H9 (cell line): ENCODE measurements at regions not wholly inside any gene's neighbourhood (a gene's known extent, or its start where the extent isn't known, plus 50 kb on each side); places are given as distances from the start of the nearest gene placed in this dataset.

ENCODE experiments used
- DNase-seq: peaks from one replicate; pipeline ENCODE4 v3.0.0-alpha.2; 2017
- H2AFZ ChIP-seq: one replicate; pipeline ENCODE4 v1.6.1; 2013; ENCODE audit warnings: mild to moderate bottlenecking, low read length, control low read depth, moderate library complexity
- H2AK5ac ChIP-seq: 2 replicates; pipeline ENCODE4 v1.6.1; 2013; ENCODE audit warnings: low read length, control low read depth, mixed read lengths; ENCODE audit not compliant: insufficient read length
- H2BK120ac ChIP-seq: one replicate; pipeline ENCODE4 v1.6.1; 2013; ENCODE audit warnings: low read depth, mild to moderate bottlenecking, low read length, control low read depth, inconsistent platforms; ENCODE audit not compliant: poor library complexity, severe bottlenecking
- H2BK12ac ChIP-seq: 2 replicates; pipeline ENCODE4 v1.6.1; 2013; ENCODE audit warnings: low read length, control low read depth, mixed read lengths, low read depth; ENCODE audit not compliant: insufficient read length
- H2BK15ac ChIP-seq: 2 replicates; pipeline ENCODE4 v1.6.1; 2013; ENCODE audit warnings: low read depth, low read length, control low read depth
- H2BK20ac ChIP-seq: one replicate; pipeline ENCODE4 v1.6.1; 2013; ENCODE audit warnings: low read depth, mild to moderate bottlenecking, low read length, control low read depth, inconsistent platforms; ENCODE audit not compliant: poor library complexity, severe bottlenecking
- H2BK5ac ChIP-seq: 2 replicates; pipeline ENCODE4 v1.6.1; 2013; ENCODE audit warnings: low read length, control low read depth, mixed read lengths; ENCODE audit not compliant: insufficient read length
- H3K14ac ChIP-seq: 2 replicates; pipeline ENCODE4 v1.6.1; 2013; ENCODE audit warnings: low read length, control low read depth; ENCODE audit not compliant: insufficient read depth
- H3K18ac ChIP-seq: 2 replicates; pipeline ENCODE4 v1.6.1; 2013; ENCODE audit warnings: low read depth, mild to moderate bottlenecking, mixed read lengths, low read length, control low read depth; ENCODE audit not compliant: insufficient read length
- H3K23ac ChIP-seq: 2 replicates; pipeline ENCODE4 v1.6.1; 2013; ENCODE audit warnings: low read length, control low read depth, mixed read lengths, low read depth; ENCODE audit not compliant: insufficient read length
- H3K23me2 ChIP-seq: 2 replicates; pipeline ENCODE4 v1.6.1; 2013; ENCODE audit warnings: low read depth, mild to moderate bottlenecking, mixed read lengths, low read length, control low read depth; ENCODE audit not compliant: insufficient read length, poor library complexity, severe bottlenecking
- H3K27ac ChIP-seq: 2 replicates; pipeline ENCODE4 v1.5.1; 2013; ENCODE audit warnings: low read length, control low read depth, mixed read lengths, low read depth; ENCODE audit not compliant: insufficient read length
- H3K27me3 ChIP-seq: 2 replicates; pipeline ENCODE4 v1.6.1; 2013; ENCODE audit warnings: low read length, control low read depth, inconsistent platforms; ENCODE audit not compliant: insufficient read depth
- H3K4ac ChIP-seq: 2 replicates; pipeline ENCODE4 v1.6.1; 2013; ENCODE audit warnings: low read depth, mild to moderate bottlenecking, control low read depth, inconsistent platforms, low read length, moderate library complexity
- H3K4me1 ChIP-seq: 2 replicates; pipeline ENCODE4 v1.6.1; 2013; ENCODE audit warnings: low read length, control low read depth, inconsistent platforms; ENCODE audit not compliant: insufficient read depth
- H3K4me2 ChIP-seq: 2 replicates; pipeline ENCODE4 v1.6.1; 2013; ENCODE audit warnings: low read length, control low read depth, mixed read lengths; ENCODE audit not compliant: insufficient read length, insufficient read depth
- H3K56ac ChIP-seq: 2 replicates; pipeline ENCODE4 v1.6.1; 2013; ENCODE audit warnings: low read depth, mild to moderate bottlenecking, mixed read lengths, low read length, control low read depth; ENCODE audit not compliant: insufficient read length
- H3K79me1 ChIP-seq: 2 replicates; pipeline ENCODE4 v1.6.1; 2013; ENCODE audit warnings: low read depth, mild to moderate bottlenecking, moderate library complexity, low read length, control low read depth, inconsistent platforms; ENCODE audit not compliant: insufficient read depth, poor library complexity, severe bottlenecking
- H3K79me2 ChIP-seq: 2 replicates; pipeline ENCODE4 v1.6.1; 2013; ENCODE audit warnings: low read length, control low read depth, inconsistent platforms; ENCODE audit not compliant: insufficient read depth
- H3K9ac ChIP-seq: 2 replicates; pipeline ENCODE4 v1.6.1; 2013; ENCODE audit warnings: low read length, control low read depth, mixed read lengths; ENCODE audit not compliant: insufficient read length; ENCODE audit errors: extremely low read depth
- H3K9me3 ChIP-seq: one replicate; pipeline ENCODE4 v1.6.1; 2013; ENCODE audit warnings: low read depth, low read length, inconsistent platforms; ENCODE audit not compliant: control insufficient read depth
- H3T11ph ChIP-seq: one replicate; pipeline ENCODE4 v1.6.1; 2013; ENCODE audit warnings: mild to moderate bottlenecking, low read length, control low read depth, inconsistent platforms
- H4K20me1 ChIP-seq: one replicate; pipeline ENCODE4 v1.6.1; 2013; ENCODE audit not compliant: control insufficient read depth, insufficient read length, insufficient read depth
- H4K5ac ChIP-seq: 2 replicates; pipeline ENCODE4 v1.6.1; 2013; ENCODE audit warnings: low read depth, mild to moderate bottlenecking, mixed read lengths, low read length, control low read depth; ENCODE audit not compliant: insufficient read length
- H4K8ac ChIP-seq: replicated peaks from 2 replicates; pipeline ENCODE4 v1.6.1; 2013; ENCODE audit warnings: low read length, control low read depth, mixed read lengths, low read depth; ENCODE audit not compliant: insufficient read length
- H4K91ac ChIP-seq: 2 replicates; pipeline ENCODE4 v1.6.1; 2013; ENCODE audit warnings: low read depth, mild to moderate bottlenecking, moderate library complexity, mixed read lengths, low read length, control low read depth; ENCODE audit not compliant: insufficient read length
- H3K27ac Mint-ChIP-seq, 3 experiments: 2 replicates in 2 of 3; 3 replicates in 1 of 3; pipeline ENCODE4 v1.8.0; 2020 to 2021; ENCODE audit warnings: mixed read lengths in 3 of 3, mild to moderate bottlenecking in 1 of 3, moderate library complexity in 1 of 3
- H3K27me3 Mint-ChIP-seq: 2 replicates; pipeline ENCODE4 v1.8.0; 2021; ENCODE audit warnings: low read depth, mild to moderate bottlenecking, moderate library complexity, mixed read lengths
- H3K36me3 Mint-ChIP-seq, 3 experiments: 2 replicates in 2 of 3; 3 replicates in 1 of 3; pipeline ENCODE4 v1.8.0; 2020 to 2021; ENCODE audit warnings: low read depth in 3 of 3, mixed read lengths in 3 of 3; ENCODE audit not compliant: insufficient read depth in 1 of 3
- H3K4me1 Mint-ChIP-seq, 2 experiments: 2 replicates each; pipeline ENCODE4 v1.8.0; 2020; ENCODE audit warnings: mixed read lengths in 2 of 2
- H3K4me3 Mint-ChIP-seq, 2 experiments: 2 replicates in 1 of 2; 3 replicates in 1 of 2; pipeline ENCODE4 v1.8.0; 2020 to 2021; ENCODE audit warnings: mild to moderate bottlenecking in 2 of 2, mixed read lengths in 2 of 2, moderate library complexity in 1 of 2
- H3K9me3 Mint-ChIP-seq, 2 experiments: 2 replicates in 1 of 2; 3 replicates in 1 of 2; pipeline ENCODE4 v1.8.0; 2020; ENCODE audit warnings: mild to moderate bottlenecking in 2 of 2, mixed read lengths in 2 of 2, moderate library complexity in 1 of 2
- CTCF ChIP-seq: fragments of 200-600 bp; sonication (generic); conservative IDR thresholded peaks from 3 replicates; pipeline ENCODE4 v1.8.0; 2021; ENCODE audit warnings: antibody characterized with exemption, mild to moderate bottlenecking
- WGBS: extraction: QIAGEN DNeasy Blood & Tissue Kit; methylation state at CpG from one replicate; pipeline ENCODE4 v1.1.7; 2013; ENCODE audit warnings: missing lambda C conversion rate, low lambda C conversion rate, mixed read lengths; ENCODE audit not compliant: insufficient read length; ENCODE audit errors: extremely low coverage; 5-methylcytosine and 5-hydroxymethylcytosine counted together

DNA sequence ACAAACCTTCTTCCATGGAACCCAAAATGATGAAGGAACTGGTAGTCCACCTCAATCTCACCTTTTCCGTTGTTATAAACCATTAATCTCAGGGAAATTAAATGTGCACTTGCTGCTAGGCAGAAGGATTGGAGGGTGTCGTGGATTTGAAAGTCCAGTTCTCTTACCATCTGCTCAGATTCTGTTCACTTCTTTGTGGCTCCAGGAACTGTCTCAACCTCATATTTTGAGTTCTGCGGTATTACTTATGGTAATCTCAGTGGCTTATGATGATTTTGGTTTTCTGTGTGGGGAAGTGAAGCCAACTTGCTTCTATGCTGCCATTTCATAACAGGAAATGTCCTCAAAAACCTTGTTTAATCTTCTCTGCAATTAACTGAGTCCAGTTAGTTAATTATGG is 136.4 kb downstream of the CDC14C start:
- no peaks in the 10 kb centered on the region for H3K23me2 ChIP-seq
- H4K20me1 ChIP-seq = no peaks in the 10 kb centered on the region
- no peaks in the 10 kb centered on the region for H3K4me1 ChIP-seq
- no CpG with 5 or more reads among the region's 3 CpGs for WGBS
- H3K4me2 ChIP-seq = no peak overlapping the region
- H4K91ac ChIP-seq = no peak overlapping the region
- H4K8ac ChIP-seq = no peak overlapping the region
- no peaks in the 10 kb centered on the region for H3K9me3 ChIP-seq
- no peaks in the 10 kb centered on the region; a peak in 1 of 4 replicates for H3K4me1 Mint-ChIP-seq
- no peak for TF ChIP-seq CTCF
- H3K27me3 Mint-ChIP-seq = no peaks in the 10 kb centered on the region
- H3K79me2 ChIP-seq = no peaks in the 10 kb centered on the region
- H3K18ac ChIP-seq = no peak overlapping the region
- no peak overlapping the region for H2BK5ac ChIP-seq
- H3K4me3 Mint-ChIP-seq = no peak overlapping the region
- no peaks in the 10 kb centered on the region for H3K79me1 ChIP-seq
- H3T11ph ChIP-seq = no peak overlapping the region
- no peak overlapping the region for H2AFZ ChIP-seq
- H3K27ac ChIP-seq = no peak overlapping the region
- peaks cover 2 to 26% (median 9%) of the 10 kb centered on the region in 3 experiments; a peak in 6 of 7 replicates for H3K36me3 Mint-ChIP-seq
- no peak overlapping the region for H2BK20ac ChIP-seq
- H3K27ac Mint-ChIP-seq = no peak overlapping the region
- H3K27me3 ChIP-seq = no peaks in the 10 kb centered on the region
- H2AK5ac ChIP-seq = no peak overlapping the region
- H2BK12ac ChIP-seq = no peak overlapping the region
- no peak overlapping the region for H3K4ac ChIP-seq
- no peak overlapping the region for H3K56ac ChIP-seq
- H3K9me3 Mint-ChIP-seq = peaks cover 21 to 24% of the 10 kb centered on the region in 2 experiments
- H4K5ac ChIP-seq = no peak overlapping the region
- no peak overlapping the region for H3K9ac ChIP-seq
- no peak overlapping the region for H2BK120ac ChIP-seq
- no peak overlapping the region for H3K23ac ChIP-seq
- no peak overlapping the region for H3K14ac ChIP-seq
- DNase-seq = no peak
- H2BK15ac ChIP-seq = no peak overlapping the region
